ENCODE measurements at regions not wholly inside any gene's neighbourhood (a gene's known extent, or its start where the extent isn't known, plus 50 kb on each side); places are given as distances from the start of the nearest gene placed in this dataset.

DNA sequence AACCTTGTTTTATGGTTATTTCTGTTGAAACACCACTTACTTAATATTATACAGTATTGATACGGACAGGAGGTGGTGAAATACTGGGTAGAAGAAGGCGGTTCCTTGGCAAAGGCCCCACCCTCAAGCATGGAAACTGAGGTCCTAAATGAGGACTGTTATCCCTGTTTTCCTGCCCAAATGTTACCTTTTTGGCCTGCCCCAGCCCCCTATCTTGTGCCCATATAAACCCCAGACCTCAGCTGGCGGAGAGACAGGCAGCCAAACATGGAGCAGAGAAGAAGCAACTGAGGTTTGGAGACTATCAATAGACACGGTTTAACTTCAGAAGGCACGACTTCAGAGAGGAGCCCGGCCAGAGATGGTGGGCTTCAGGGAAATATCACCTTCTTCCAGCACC is 640.1 kb downstream of the PTPRU start:
- TF ChIP-seq POLR2AphosphoS5 (IDR thresholded peaks at IDR 0.05) (no peak), EZH2 (IDR thresholded peaks at IDR 0.05; ENCODE audit: borderline replicate concordance, insufficient read depth, low read length, poor library complexity, severe bottlenecking) (no peak), EP300 (conservative IDR thresholded peaks at IDR 0.05; ENCODE audit: poor library complexity, severe bottlenecking) (no peak), MXI1 (conservative IDR thresholded peaks at IDR 0.05; ENCODE audit: poor library complexity, severe bottlenecking) (no peak), TAF1 (IDR thresholded peaks at IDR 0.05; ENCODE audit: low read depth) (no peak)
- TF ChIP-seq, protein P1, sequence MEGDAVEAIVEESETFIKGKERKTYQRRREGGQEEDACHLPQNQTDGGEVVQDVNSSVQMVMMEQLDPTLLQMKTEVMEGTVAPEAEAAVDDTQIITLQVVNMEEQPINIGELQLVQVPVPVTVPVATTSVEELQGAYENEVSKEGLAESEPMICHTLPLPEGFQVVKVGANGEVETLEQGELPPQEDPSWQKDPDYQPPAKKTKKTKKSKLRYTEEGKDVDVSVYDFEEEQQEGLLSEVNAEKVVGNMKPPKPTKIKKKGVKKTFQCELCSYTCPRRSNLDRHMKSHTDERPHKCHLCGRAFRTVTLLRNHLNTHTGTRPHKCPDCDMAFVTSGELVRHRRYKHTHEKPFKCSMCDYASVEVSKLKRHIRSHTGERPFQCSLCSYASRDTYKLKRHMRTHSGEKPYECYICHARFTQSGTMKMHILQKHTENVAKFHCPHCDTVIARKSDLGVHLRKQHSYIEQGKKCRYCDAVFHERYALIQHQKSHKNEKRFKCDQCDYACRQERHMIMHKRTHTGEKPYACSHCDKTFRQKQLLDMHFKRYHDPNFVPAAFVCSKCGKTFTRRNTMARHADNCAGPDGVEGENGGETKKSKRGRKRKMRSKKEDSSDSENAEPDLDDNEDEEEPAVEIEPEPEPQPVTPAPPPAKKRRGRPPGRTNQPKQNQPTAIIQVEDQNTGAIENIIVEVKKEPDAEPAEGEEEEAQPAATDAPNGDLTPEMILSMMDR (IDR thresholded peaks at IDR 0.05; ENCODE audit: poor library complexity, severe bottlenecking): no peak

Data from neural cell (in vitro differentiated cells).